PFSK-1 (cell line): ENCODE measurements at regions not wholly inside any gene's neighbourhood (a gene's known extent, or its start where the extent isn't known, plus 50 kb on each side); places are given as distances from the start of the nearest gene placed in this dataset.

ENCODE experiments used
- FOXP2 ChIP-seq: optimal IDR thresholded peaks from 2 replicates; pipeline ENCODE3; 2011; ENCODE audit warnings: borderline replicate concordance, control low read depth, inconsistent platforms; ENCODE audit not compliant: insufficient read depth; ENCODE audit errors: extremely low read length, extremely low read depth
- POLR2AphosphoS5 ChIP-seq: IDR thresholded peaks from 2 replicates; pipeline ENCODE4 v1.6.1; 2012; ENCODE audit warnings: low read depth, mild to moderate bottlenecking, control low read depth, low read length, moderate library complexity
- REST ChIP-seq, 2 experiments: IDR thresholded peaks; 2 replicates each; pipeline versions ENCODE4 v1.6.1 to v1.8.0; 2011 to 2012; ENCODE audit warnings: low read depth in 2 of 2, low read length in 2 of 2, control low read depth in 1 of 2, inconsistent platforms in 1 of 2, mild to moderate bottlenecking in 1 of 2, moderate library complexity in 1 of 2; ENCODE audit not compliant: insufficient read depth in 1 of 2
- SIN3A ChIP-seq: IDR thresholded peaks from 2 replicates; pipeline ENCODE4 v1.6.1; 2012; ENCODE audit warnings: mild to moderate bottlenecking, low read length, moderate library complexity, borderline replicate concordance; ENCODE audit not compliant: insufficient read depth
- TAF1 ChIP-seq: IDR thresholded peaks from 2 replicates; pipeline ENCODE4 v1.6.1; 2012; ENCODE audit warnings: low read length, control low read depth, borderline replicate concordance; ENCODE audit not compliant: insufficient read depth

DNA sequence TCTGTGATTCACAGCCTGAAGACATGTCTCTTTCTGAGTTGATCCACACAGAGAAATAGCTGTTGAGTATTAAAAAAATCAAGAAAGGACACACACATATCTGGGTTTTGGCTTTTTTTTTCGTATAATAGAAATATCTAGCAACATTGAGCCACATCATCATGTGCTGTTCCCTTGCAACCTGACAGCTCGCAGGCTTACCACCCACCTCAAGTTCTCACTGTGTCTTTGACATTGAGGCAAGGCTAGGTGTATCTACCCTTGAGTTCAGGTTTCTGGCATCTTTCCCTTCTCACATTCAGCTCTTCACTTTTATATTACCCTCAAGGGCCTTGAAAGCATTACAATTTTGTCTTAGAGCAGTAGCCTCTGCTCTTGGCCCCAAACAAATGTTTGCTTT lies 490.3 kb upstream of the KIRREL3 start:
- TF ChIP-seq FOXP2 (no peak), POLR2AphosphoS5 (no peak), SIN3A (no peak), TAF1 (no peak), REST (IDR thresholded peaks at IDR 0.05; ENCODE audit: insufficient read depth in 1 of 2, low read depth in 2 of 2, low read length in 2 of 2) (no peak)

DNA sequence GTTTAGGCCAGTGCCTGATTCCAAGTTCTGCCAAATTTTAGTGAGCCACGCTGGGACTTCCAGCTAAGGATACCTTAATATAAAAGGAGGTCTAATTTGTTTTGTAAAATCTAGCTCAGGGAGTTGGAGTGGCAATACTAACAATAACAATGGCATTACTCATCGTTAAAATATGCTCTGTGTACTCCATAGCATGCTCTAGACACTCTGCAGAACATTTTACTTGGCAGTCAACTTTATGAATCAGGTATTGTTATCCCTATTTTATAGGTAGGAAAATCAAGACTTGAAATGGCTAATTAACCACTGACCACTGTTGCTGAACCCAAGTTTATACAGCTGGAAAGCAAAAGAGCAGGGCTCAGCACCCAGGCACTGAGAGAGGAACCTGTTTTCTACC lies 485.0 kb upstream of the KIRREL3 start:
- TF ChIP-seq TAF1 = no peak
- no peak for TF ChIP-seq POLR2AphosphoS5
- TF ChIP-seq FOXP2 = no peak
- no peak for TF ChIP-seq REST (IDR thresholded peaks at IDR 0.05; ENCODE audit: insufficient read depth in 1 of 2, low read depth in 2 of 2, low read length in 2 of 2)
- TF ChIP-seq SIN3A = no peak

GRCh38 chr11:127481391-127481790 lies 480.8 kb upstream of the KIRREL3 start:
- TF ChIP-seq SIN3A (no peak), POLR2AphosphoS5 (no peak), TAF1 (no peak), REST (IDR thresholded peaks at IDR 0.05; ENCODE audit: insufficient read depth in 1 of 2, low read depth in 2 of 2, low read length in 2 of 2) (no peak), FOXP2 (no peak)

DNA sequence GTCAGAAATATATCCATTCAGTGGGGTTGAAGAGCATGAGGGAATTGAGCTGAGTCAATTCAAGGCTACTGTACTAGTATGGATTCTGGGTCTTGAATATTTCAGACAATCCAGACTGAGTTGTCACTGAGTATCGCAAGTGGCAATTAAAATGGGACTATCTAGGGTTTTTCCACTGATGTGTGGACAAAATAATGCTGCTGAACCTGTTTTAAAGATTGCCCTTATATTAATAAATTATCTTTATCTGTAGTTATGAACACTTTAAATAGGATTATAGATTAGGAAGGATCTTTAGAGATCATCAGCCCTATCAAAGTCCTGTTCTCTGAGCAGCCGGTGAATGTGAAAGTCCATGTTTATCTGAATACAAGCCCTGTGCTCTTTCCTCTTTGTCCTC lies 478.3 kb upstream of the KIRREL3 start:
- TF ChIP-seq TAF1 (no peak), REST (IDR thresholded peaks at IDR 0.05; ENCODE audit: insufficient read depth in 1 of 2, low read depth in 2 of 2, low read length in 2 of 2) (no peak), POLR2AphosphoS5 (no peak), SIN3A (no peak), FOXP2 (no peak)

DNA sequence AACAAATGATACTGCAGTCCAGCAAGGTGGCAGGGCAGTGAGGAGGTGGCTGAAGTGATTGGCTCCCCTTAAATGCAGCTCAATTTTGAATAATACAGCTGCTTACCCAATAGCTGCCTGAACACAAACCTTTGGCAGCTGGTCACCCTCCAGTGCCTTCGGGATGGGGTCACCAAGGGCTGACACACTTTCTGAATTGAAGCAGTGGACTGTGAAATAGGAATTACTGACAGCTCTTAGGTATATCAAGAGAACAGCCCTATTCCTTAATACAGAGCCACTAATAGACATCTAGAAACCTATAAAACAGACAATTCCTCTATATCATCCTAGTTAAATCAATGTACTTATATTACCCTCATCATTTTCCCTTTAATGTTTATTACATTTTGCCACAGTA lies 474.2 kb upstream of the KIRREL3 start:
- no peak for TF ChIP-seq REST (IDR thresholded peaks at IDR 0.05; ENCODE audit: insufficient read depth in 1 of 2, low read depth in 2 of 2, low read length in 2 of 2)
- no peak for TF ChIP-seq FOXP2
- no peak for TF ChIP-seq POLR2AphosphoS5
- TF ChIP-seq SIN3A = no peak
- no peak for TF ChIP-seq TAF1
